GM21529 (cell line): ENCODE measurements at regions not wholly inside any gene's neighbourhood (a gene's known extent, or its start where the extent isn't known, plus 50 kb on each side); places are given as distances from the start of the nearest gene placed in this dataset.

Experiments used
- ATAC-seq: cut with Tn5 transposase; IDR thresholded peaks from one replicate; pipeline ENCODE4 v1.9.1; 2021; ENCODE audit not compliant: unreplicated experiment

- ATAC-seq, result no peak
Observed at GRCh38 chr1:30049748-30050296, 673.6 kb downstream of the MATN1 start.

- no peak for ATAC-seq
Observed at GRCh38 chr1:30048905-30049304, 674.5 kb downstream of the MATN1 start.

GRCh38 chr1:30047576-30047975, 675.8 kb downstream of the MATN1 start:
- ATAC-seq, result no peak

GRCh38 chr1:30046751-30047150, 676.6 kb downstream of the MATN1 start:
- no peak for ATAC-seq

- no peak for ATAC-seq
Observed at GRCh38 chr1:30045304-30046090, 677.9 kb downstream of the MATN1 start.

GRCh38 chr1:30044656-30045144, 678.7 kb downstream of the MATN1 start:
- ATAC-seq, result no peak

- no peak for ATAC-seq
Observed at GRCh38 chr1:30043731-30044408, 679.5 kb downstream of the MATN1 start.

- no peak for ATAC-seq
Observed at GRCh38 chr1:30043256-30043655, 680.1 kb downstream of the MATN1 start.

- ATAC-seq, result no peak
Observed at GRCh38 chr1:30042438-30043147, 680.8 kb downstream of the MATN1 start.

- no peak for ATAC-seq
Observed at GRCh38 chr1:30041741-30042437, 681.5 kb downstream of the MATN1 start.

- no peak for ATAC-seq
Observed at GRCh38 chr1:30040081-30041019, 683.0 kb downstream of the MATN1 start.

GRCh38 chr1:30039354-30040080, 683.9 kb downstream of the MATN1 start:
- no peak for ATAC-seq

GRCh38 chr1:30038134-30039025, 685.0 kb downstream of the MATN1 start:
- ATAC-seq, result no peak

GRCh38 chr1:30037251-30038118, 685.9 kb downstream of the MATN1 start:
- ATAC-seq, result no peak

- no peak for ATAC-seq
Observed at GRCh38 chr1:30036666-30037065, 686.7 kb downstream of the MATN1 start.

- ATAC-seq, result no peak
Observed at GRCh38 chr1:30036229-30036547, 687.2 kb downstream of the MATN1 start.

- no peak for ATAC-seq
Observed at GRCh38 chr1:30035522-30036228, 687.7 kb downstream of the MATN1 start.
